ENCODE measurements at regions not wholly inside any gene's neighbourhood (a gene's known extent, or its start where the extent isn't known, plus 50 kb on each side); places are given as distances from the start of the nearest gene placed in this dataset.

DNA sequence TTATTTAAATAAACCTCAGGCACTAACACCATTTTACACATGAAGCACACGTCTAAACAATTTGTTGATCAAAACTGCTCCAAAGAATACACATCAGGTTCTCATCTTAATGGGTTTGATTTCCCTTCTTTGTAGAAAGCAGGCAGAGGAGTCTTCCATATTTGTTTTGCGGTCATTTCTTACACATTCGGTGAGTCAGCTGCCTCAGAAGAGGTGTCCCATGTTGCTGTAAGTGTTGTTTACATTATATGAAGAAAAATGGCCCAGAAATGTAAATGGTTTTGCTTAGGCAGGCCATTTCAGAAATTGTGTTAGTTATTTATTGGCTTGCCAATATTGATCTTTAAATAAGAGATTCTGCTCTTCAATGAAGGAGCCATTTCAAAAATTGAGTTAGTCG, 325.8 kb downstream of the TENT4A start:
- H2BK5ac ChIP-seq (ENCODE audit: low read depth, low read length, poor library complexity, severe bottlenecking) = no peak overlapping the region
- DNase-seq (no peak), ATAC-seq (ENCODE audit: low read depth) (no peak)
- ChIA-PET POLR2A (ENCODE audit: unreplicated experiment) (no interaction called here), CTCF (no interaction called here)
- no peak overlapping the region for H2AK5ac ChIP-seq (ENCODE audit: low read depth, low read length)
- no peak overlapping the region for H3K56ac ChIP-seq (ENCODE audit: extremely low read depth, insufficient read depth, low read length)
- H3K23ac ChIP-seq (ENCODE audit: low read depth, low read length) = no peak overlapping the region
- H3K27me3 ChIP-seq (ENCODE audit: control insufficient read depth, insufficient read depth, low read length) = no peaks in the 10 kb centered on the region
- no peak overlapping the region for H2BK120ac ChIP-seq (ENCODE audit: low read depth, low read length)
- H3K4me3 ChIP-seq (ENCODE audit: insufficient read depth, low read depth, low read length) = no peak overlapping the region
- H3K4me1 ChIP-seq (ENCODE audit: control insufficient read depth, insufficient read depth, low read length) = no peaks in the 10 kb centered on the region
- no peak overlapping the region for H2AK9ac ChIP-seq (replicated peaks; ENCODE audit: low read depth, low read length, poor library complexity)
- TF ChIP-seq RAD21 (IDR thresholded peaks at IDR 0.05; ENCODE audit: low read length) (no peak), RCOR1 (IDR thresholded peaks at IDR 0.05; ENCODE audit: insufficient replicate concordance, low read length) (no peak), FOS (IDR thresholded peaks at IDR 0.05; ENCODE audit: low read depth, low read length) (no peak), BHLHE40 (IDR thresholded peaks at IDR 0.05; ENCODE audit: low read depth, low read length) (no peak), MAZ (IDR thresholded peaks at IDR 0.05; ENCODE audit: borderline replicate concordance, low read depth, low read length) (no peak), SMC3 (IDR thresholded peaks at IDR 0.05; ENCODE audit: low read depth, low read length) (no peak), POLR2A (IDR thresholded peaks at IDR 0.05; ENCODE audit: low read depth, low read length) (no peak), NFE2L2 (IDR thresholded peaks at IDR 0.05; ENCODE audit: low read depth, low read length) (no peak), MAFK (IDR thresholded peaks at IDR 0.05; ENCODE audit: low read depth, low read length) (no peak), MXI1 (IDR thresholded peaks at IDR 0.05; ENCODE audit: borderline replicate concordance, low read depth, low read length) (no peak), CEBPB (IDR thresholded peaks at IDR 0.05; ENCODE audit: low read depth, low read length) (no peak)
- TF ChIP-seq, protein P1, sequence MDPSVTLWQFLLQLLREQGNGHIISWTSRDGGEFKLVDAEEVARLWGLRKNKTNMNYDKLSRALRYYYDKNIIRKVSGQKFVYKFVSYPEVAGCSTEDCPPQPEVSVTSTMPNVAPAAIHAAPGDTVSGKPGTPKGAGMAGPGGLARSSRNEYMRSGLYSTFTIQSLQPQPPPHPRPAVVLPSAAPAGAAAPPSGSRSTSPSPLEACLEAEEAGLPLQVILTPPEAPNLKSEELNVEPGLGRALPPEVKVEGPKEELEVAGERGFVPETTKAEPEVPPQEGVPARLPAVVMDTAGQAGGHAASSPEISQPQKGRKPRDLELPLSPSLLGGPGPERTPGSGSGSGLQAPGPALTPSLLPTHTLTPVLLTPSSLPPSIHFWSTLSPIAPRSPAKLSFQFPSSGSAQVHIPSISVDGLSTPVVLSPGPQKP (IDR thresholded peaks at IDR 0.05; ENCODE audit: borderline replicate concordance, low read depth, low read length) = no peak
- TF ChIP-seq, protein P2, sequence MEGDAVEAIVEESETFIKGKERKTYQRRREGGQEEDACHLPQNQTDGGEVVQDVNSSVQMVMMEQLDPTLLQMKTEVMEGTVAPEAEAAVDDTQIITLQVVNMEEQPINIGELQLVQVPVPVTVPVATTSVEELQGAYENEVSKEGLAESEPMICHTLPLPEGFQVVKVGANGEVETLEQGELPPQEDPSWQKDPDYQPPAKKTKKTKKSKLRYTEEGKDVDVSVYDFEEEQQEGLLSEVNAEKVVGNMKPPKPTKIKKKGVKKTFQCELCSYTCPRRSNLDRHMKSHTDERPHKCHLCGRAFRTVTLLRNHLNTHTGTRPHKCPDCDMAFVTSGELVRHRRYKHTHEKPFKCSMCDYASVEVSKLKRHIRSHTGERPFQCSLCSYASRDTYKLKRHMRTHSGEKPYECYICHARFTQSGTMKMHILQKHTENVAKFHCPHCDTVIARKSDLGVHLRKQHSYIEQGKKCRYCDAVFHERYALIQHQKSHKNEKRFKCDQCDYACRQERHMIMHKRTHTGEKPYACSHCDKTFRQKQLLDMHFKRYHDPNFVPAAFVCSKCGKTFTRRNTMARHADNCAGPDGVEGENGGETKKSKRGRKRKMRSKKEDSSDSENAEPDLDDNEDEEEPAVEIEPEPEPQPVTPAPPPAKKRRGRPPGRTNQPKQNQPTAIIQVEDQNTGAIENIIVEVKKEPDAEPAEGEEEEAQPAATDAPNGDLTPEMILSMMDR (conservative IDR thresholded peaks at IDR 0.05; ENCODE audit: low read depth, low read length) = no peak
- H3K9ac ChIP-seq (ENCODE audit: low read depth, low read length) = no peak overlapping the region
- in situ Hi-C loops (cut with MboI; ENCODE audit: low sequenced_read_pairs) (no loop called here), dilution Hi-C loops (cut with HindIII; ENCODE audit: low sequenced_read_pairs, unreplicated experiment) (no loop called here), intact Hi-C loops (cut with micrococcal nuclease) (no loop called here)
- H3K36me3 ChIP-seq (ENCODE audit: control insufficient read depth, insufficient read depth, low read length) = no peaks in the 10 kb centered on the region
- no peak overlapping the region for H3K27ac ChIP-seq (ENCODE audit: insufficient read depth, low read length)
- no peak overlapping the region for H3K4me2 ChIP-seq (ENCODE audit: low read depth, low read length)
- H2BK20ac ChIP-seq (ENCODE audit: low read depth, low read length) = no peak overlapping the region
- no peak overlapping the region for H2AFZ ChIP-seq (replicated peaks; ENCODE audit: low read length, poor library complexity)
- no peak overlapping the region for H4K5ac ChIP-seq (ENCODE audit: low read depth, low read length)
- peaks cover 21% of the 10 kb centered on the region for H3K9me3 ChIP-seq (ENCODE audit: control insufficient read depth, insufficient read depth, low read length)
- no peaks in the 10 kb centered on the region for H3K9me1 ChIP-seq (ENCODE audit: insufficient read depth, low read length)
- H4K91ac ChIP-seq (ENCODE audit: insufficient read depth, low read depth, low read length) = no peak overlapping the region
- H3K18ac ChIP-seq (ENCODE audit: low read depth, low read length) = no peak overlapping the region
- H2BK15ac ChIP-seq (ENCODE audit: low read depth, low read length) = no peak overlapping the region
- H4K20me1 ChIP-seq (ENCODE audit: insufficient read depth, low read length) = no peaks in the 10 kb centered on the region
- H3K79me1 ChIP-seq (ENCODE audit: low read depth in 1 of 2, low read length in 2 of 2) = no peaks in the 10 kb centered on the region
- no peak overlapping the region for H3K14ac ChIP-seq (replicated peaks; ENCODE audit: low read depth, low read length)
- no peak overlapping the region for H3K4ac ChIP-seq (ENCODE audit: low read depth, low read length)
- WGBS, 2 experiments (ENCODE audit: extremely low coverage in 2 of 2, insufficient read length in 1 of 2) = 65% methylated on average over 2 of the region's 4 CpGs; no CpG with 5 or more reads in 1 of the 2 experiments
- no TSS peak for BruUV-seq (replicated peaks)
- no peak overlapping the region for H4K8ac ChIP-seq (ENCODE audit: low read depth in 2 of 2, low read length in 2 of 2)

Measured in IMR-90 (cell line).